ENCODE measurements at regions not wholly inside any gene's neighbourhood (a gene's known extent, or its start where the extent isn't known, plus 50 kb on each side); places are given as distances from the start of the nearest gene placed in this dataset.

GRCh38 chr9:32136700-32137339 is 247.6 kb upstream of the ACO1 start:
- TF ChIP-seq, protein P1, sequence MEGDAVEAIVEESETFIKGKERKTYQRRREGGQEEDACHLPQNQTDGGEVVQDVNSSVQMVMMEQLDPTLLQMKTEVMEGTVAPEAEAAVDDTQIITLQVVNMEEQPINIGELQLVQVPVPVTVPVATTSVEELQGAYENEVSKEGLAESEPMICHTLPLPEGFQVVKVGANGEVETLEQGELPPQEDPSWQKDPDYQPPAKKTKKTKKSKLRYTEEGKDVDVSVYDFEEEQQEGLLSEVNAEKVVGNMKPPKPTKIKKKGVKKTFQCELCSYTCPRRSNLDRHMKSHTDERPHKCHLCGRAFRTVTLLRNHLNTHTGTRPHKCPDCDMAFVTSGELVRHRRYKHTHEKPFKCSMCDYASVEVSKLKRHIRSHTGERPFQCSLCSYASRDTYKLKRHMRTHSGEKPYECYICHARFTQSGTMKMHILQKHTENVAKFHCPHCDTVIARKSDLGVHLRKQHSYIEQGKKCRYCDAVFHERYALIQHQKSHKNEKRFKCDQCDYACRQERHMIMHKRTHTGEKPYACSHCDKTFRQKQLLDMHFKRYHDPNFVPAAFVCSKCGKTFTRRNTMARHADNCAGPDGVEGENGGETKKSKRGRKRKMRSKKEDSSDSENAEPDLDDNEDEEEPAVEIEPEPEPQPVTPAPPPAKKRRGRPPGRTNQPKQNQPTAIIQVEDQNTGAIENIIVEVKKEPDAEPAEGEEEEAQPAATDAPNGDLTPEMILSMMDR (IDR thresholded peaks at IDR 0.05), result no peak
- TF ChIP-seq POLR2A (IDR thresholded peaks at IDR 0.05), result no peak

Data from testis (tissue), 2 donors.